Stomach (tissue), 4 donors: ENCODE measurements at regions not wholly inside any gene's neighbourhood (a gene's known extent, or its start where the extent isn't known, plus 50 kb on each side); places are given as distances from the start of the nearest gene placed in this dataset.

Experiments used
- CTCF ChIP-seq, 7 experiments: fragments of 450-650 bp in 4 of 7; fragments of 200-600 bp in 3 of 7; sonication (generic) in 3 of 7; IDR thresholded peaks; one replicate each; pipeline ENCODE4 v1.5.1; 2016 to 2019; ENCODE audit warnings: antibody characterized with exemption in 7 of 7, control low read depth in 2 of 7, mild to moderate bottlenecking in 1 of 7
- EP300 ChIP-seq: sonication (generic); formaldehyde crosslinking; IDR thresholded peaks from one replicate; pipeline ENCODE4 v1.6.1; 2017; ENCODE audit warnings: antibody characterized with exemption
- POLR2A ChIP-seq, 4 donors: fragments of 450-650 bp; IDR thresholded peaks; one replicate each; pipeline ENCODE4 v1.6.1; 2016; ENCODE audit warnings: antibody characterized with exemption in 4 of 4, control low read depth in 2 of 4, mild to moderate bottlenecking in 1 of 4, moderate library complexity in 1 of 4
- POLR2AphosphoS5 ChIP-seq, 3 donors: sonication (generic); formaldehyde crosslinking; IDR thresholded peaks; one replicate each; pipeline ENCODE4 v1.6.1; 2016; ENCODE audit warnings: antibody characterized with exemption in 3 of 3

GRCh38 chr3:145780301-145780700, 380.7 kb downstream of the PLOD2 start:
- TF ChIP-seq CTCF (IDR thresholded peaks at IDR 0.05), result no peak
- no peak for TF ChIP-seq POLR2A (IDR thresholded peaks at IDR 0.05)
- TF ChIP-seq POLR2AphosphoS5 (IDR thresholded peaks at IDR 0.05), result no peak
- no peak for TF ChIP-seq EP300
